PC-3 (cell line): ENCODE measurements at regions not wholly inside any gene's neighbourhood (a gene's known extent, or its start where the extent isn't known, plus 50 kb on each side); places are given as distances from the start of the nearest gene placed in this dataset.

Experiments
- ATAC-seq: fragments of 200-7000 bp; cut with Tn5 transposase; 2 replicates; pipeline ENCODE4 v1.9.1; 2020; ENCODE audit warnings: mild to moderate bottlenecking, moderate library complexity
- BruUV-seq: library from RNA; stranded (reverse); fragments of 400-500 nt; replicated peaks from 2 replicates; lab custom pipeline; 2021; lab: Mats Ljungman, UMichigan
- CTCF ChIA-PET: fragments of 300-600 bp; sonication (Branson Sonifier 250); formaldehyde crosslinking; loops from one replicate; lab custom pipeline; 2022; ENCODE audit warnings: antibody characterized with exemption; lab: Charles Lee
- POLR2A ChIA-PET: fragments of 300-600 bp; sonication (Branson Sonifier 250); formaldehyde crosslinking; loops from one replicate; lab custom pipeline; 2022; ENCODE audit warnings: antibody characterized with exemption; ENCODE audit not compliant: unreplicated experiment; lab: Charles Lee
- DNase-seq: peaks from one replicate; pipeline ENCODE4 v3.0.0-alpha.2; 2015
- H2AFZ ChIP-seq: fragments of 300-600 bp; sonication (generic); 2 replicates; pipeline ENCODE4 v1.6.0; 2016; ENCODE audit warnings: antibody characterized with exemption, low read length
- H3F3A ChIP-seq: fragments of 300-600 bp; sonication (generic); one replicate; pipeline ENCODE4 v1.6.0; 2017; ENCODE audit warnings: antibody characterized with exemption, low read length, control low read depth, mild to moderate bottlenecking; ENCODE audit not compliant: unreplicated experiment
- H3K27ac ChIP-seq: fragments of 300-600 bp; sonication (generic); 2 replicates; pipeline ENCODE4 v1.5.1; 2016; ENCODE audit warnings: mild to moderate bottlenecking, low read length
- H3K27me3 ChIP-seq: fragments of 300-600 bp; sonication (generic); 2 replicates; pipeline ENCODE4 v1.6.1; 2016; ENCODE audit warnings: low read length, mixed read lengths
- H3K36me3 ChIP-seq: fragments of 300-600 bp; sonication (generic); 2 replicates; pipeline ENCODE4 v1.6.1; 2016; ENCODE audit warnings: low read depth, mixed run types, low read length, mixed read lengths
- H3K4me1 ChIP-seq: fragments of 300-600 bp; sonication (generic); 2 replicates; pipeline ENCODE4 v1.5.1; 2016; ENCODE audit warnings: low read length; ENCODE audit not compliant: insufficient read depth
- H3K4me2 ChIP-seq: fragments of 300-600 bp; sonication (generic); 2 replicates; pipeline ENCODE4 v1.6.0; 2016; ENCODE audit warnings: low read length
- H3K4me3 ChIP-seq: fragments of 300-600 bp; sonication (generic); 2 replicates; pipeline ENCODE4 v1.5.1; 2016; ENCODE audit warnings: mild to moderate bottlenecking, low read length, mixed read lengths
- H3K79me2 ChIP-seq: fragments of 300-600 bp; sonication (generic); 2 replicates; pipeline ENCODE4 v1.6.1; 2017; ENCODE audit warnings: low read length, mixed read lengths
- H3K9ac ChIP-seq: fragments of 300-600 bp; sonication (generic); 2 replicates; pipeline ENCODE4 v1.6.0; 2016; ENCODE audit warnings: mild to moderate bottlenecking, low read length
- H3K9me2 ChIP-seq: fragments of 300-600 bp; sonication (generic); replicated peaks from 2 replicates; pipeline ENCODE4 v1.6.1; 2016; ENCODE audit warnings: mixed run types, low read length, mixed read lengths
- H3K9me3 ChIP-seq: fragments of 300-600 bp; sonication (generic); 2 replicates; pipeline ENCODE4 v1.6.1; 2016; ENCODE audit warnings: low read length, mixed read lengths
- H4K20me1 ChIP-seq: fragments of 300-600 bp; sonication (generic); 2 replicates; pipeline ENCODE4 v1.6.1; 2016; ENCODE audit warnings: low read length, mixed read lengths
- EZH2 ChIP-seq: fragments of 300-600 bp; sonication (generic); IDR thresholded peaks from one replicate; pipeline ENCODE4 v1.6.1; 2017; ENCODE audit warnings: antibody characterized with exemption, mild to moderate bottlenecking, low read length; ENCODE audit not compliant: unreplicated experiment
- EZH2phosphoT487 ChIP-seq: fragments of 300-600 bp; sonication (generic); IDR thresholded peaks from 2 replicates; pipeline ENCODE4 v1.6.1; 2018; ENCODE audit warnings: mild to moderate bottlenecking, antibody characterized with exemption, low read length, borderline replicate concordance
- intact Hi-C: fragments of 100-400 bp; cut with micrococcal nuclease; formaldehyde crosslinking; loops from 2 replicates; pipeline ENCODE4 v1.9.0; 2023
- TF ChIP-seq, protein P1 (sequence below): fragments of 300-600 bp; sonication (generic); conservative IDR thresholded peaks from 2 replicates; pipeline ENCODE4 v1.5.1; 2017; ENCODE audit warnings: antibody characterized with exemption, low read depth, mild to moderate bottlenecking, low read length

DNA sequence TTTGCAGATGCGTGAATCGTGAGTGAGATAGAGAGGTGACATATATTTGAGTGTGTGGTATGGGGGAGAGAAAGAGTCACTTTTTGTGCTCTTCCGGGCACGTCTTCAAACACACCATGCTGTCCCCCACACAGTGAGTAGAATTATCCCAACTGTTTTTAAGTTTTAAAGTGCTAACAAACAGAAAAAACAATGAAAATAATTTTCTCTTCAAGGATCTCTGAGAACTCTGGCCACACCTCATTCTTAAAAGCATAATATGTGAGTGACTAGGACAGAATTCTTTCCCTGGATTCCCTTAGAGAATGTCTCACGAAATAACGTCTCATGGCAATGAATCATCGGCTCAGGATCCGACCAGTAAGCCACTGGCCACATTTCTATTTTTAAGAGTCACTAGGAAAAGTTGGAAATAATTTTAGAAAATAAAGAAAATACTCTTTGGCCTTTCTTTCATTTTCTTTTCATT lies 235.7 kb upstream of the ZNF217 start:
- H3K27ac ChIP-seq: peak overlapping the region; percentile 93
- H2AFZ ChIP-seq: peak overlapping the region; percentile 12; the same call in 1 of the 2 replicates
- no peaks in the 10 kb centered on the region for H3K36me3 ChIP-seq
- H3K4me3 ChIP-seq: peak overlapping the region; percentile 61
- peaks cover 54% of the 10 kb centered on the region for H3K4me1 ChIP-seq
- ATAC-seq: peak; percentile 74
- H3K9me2 ChIP-seq: no peaks in the 10 kb centered on the region
- no peaks in the 10 kb centered on the region for H4K20me1 ChIP-seq
- peaks cover 12% of the 10 kb centered on the region for H3F3A ChIP-seq
- no peaks in the 10 kb centered on the region for H3K79me2 ChIP-seq
- DNase-seq: peak; percentile 99
- no TSS peak for BruUV-seq
- intact Hi-C loops: loop anchor here (1.0 to 10.0 kb wide), 4 partner anchors 37 to 236 kb away; no protein-coding TSS in a partner anchor
- H3K9me3 ChIP-seq: no peaks in the 10 kb centered on the region
- CTCF ChIA-PET: interaction anchor here (0.6 to 0.7 kb wide), 2 partner anchors 233 to 270 kb away, joined by 3 to 4 read pairs; no protein-coding TSS in a partner anchor
- peak overlapping the region; percentile 86 for H3K4me2 ChIP-seq
- POLR2A ChIA-PET: interaction anchor here (0.7 to 1.8 kb wide), 5 partner anchors 43 to 249 kb away, joined by 3 to 11 read pairs (median 8); partner anchors contain the start of gene ZNF217
- TF ChIP-seq EZH2phosphoT487: no peak
- TF ChIP-seq, protein P1, sequence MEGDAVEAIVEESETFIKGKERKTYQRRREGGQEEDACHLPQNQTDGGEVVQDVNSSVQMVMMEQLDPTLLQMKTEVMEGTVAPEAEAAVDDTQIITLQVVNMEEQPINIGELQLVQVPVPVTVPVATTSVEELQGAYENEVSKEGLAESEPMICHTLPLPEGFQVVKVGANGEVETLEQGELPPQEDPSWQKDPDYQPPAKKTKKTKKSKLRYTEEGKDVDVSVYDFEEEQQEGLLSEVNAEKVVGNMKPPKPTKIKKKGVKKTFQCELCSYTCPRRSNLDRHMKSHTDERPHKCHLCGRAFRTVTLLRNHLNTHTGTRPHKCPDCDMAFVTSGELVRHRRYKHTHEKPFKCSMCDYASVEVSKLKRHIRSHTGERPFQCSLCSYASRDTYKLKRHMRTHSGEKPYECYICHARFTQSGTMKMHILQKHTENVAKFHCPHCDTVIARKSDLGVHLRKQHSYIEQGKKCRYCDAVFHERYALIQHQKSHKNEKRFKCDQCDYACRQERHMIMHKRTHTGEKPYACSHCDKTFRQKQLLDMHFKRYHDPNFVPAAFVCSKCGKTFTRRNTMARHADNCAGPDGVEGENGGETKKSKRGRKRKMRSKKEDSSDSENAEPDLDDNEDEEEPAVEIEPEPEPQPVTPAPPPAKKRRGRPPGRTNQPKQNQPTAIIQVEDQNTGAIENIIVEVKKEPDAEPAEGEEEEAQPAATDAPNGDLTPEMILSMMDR: no peak
- TF ChIP-seq EZH2: no peak
- H3K27me3 ChIP-seq: no peaks in the 10 kb centered on the region
- peak overlapping the region; percentile 93 for H3K9ac ChIP-seq

DNA sequence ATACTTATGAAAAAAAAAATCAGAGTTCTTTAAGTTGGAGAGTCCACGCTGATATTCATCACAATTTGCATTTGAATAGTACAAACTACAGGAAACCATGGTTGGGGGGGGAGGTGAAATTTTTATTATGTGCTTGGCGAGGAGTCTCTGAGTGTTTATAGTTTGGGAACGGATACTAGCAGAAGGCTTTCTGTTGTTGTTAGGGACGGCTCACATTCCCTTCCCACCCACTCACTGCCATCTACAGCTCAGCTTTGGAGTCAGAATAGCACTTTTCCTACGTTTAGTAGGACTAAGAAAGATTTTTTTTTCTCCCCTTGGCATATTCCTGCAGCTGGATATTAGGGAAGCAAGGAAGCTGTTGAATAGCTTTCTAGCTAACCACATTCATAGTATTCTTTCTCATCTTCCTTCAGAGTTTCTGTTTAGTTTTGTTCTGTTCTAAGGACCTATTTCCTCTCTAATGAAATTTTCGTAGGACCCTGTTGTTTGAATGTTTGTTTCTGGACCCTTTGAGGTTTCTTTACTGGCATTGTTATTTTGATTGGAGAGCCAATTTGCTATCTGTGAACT lies 235.1 kb upstream of the ZNF217 start:
- POLR2A ChIA-PET: interaction anchor here (0.5 to 1.8 kb wide), 10 partner anchors 37 to 249 kb away, joined by 3 to 11 read pairs (median 5); partner anchors contain the start of gene ZNF217
- Histone ChIP-seq H3K27me3 (no peaks in the 10 kb centered on the region), H4K20me1 (no peaks in the 10 kb centered on the region), H3K79me2 (no peaks in the 10 kb centered on the region), H3F3A (peaks cover 12% of the 10 kb centered on the region), H3K9ac (peak overlapping the region; percentile 93), H3K9me3 (no peaks in the 10 kb centered on the region), H3K9me2 (no peaks in the 10 kb centered on the region), H3K4me3 (peak overlapping the region; percentile 61), H2AFZ (peak overlapping the region; percentile 0; the same call in 1 of the 2 replicates), H3K36me3 (no peaks in the 10 kb centered on the region), H3K27ac (peak overlapping the region; percentile 93), H3K4me1 (peaks cover 49% of the 10 kb centered on the region), H3K4me2 (peak overlapping the region; percentile 86)
- CTCF ChIA-PET: interaction anchor here (0.6 to 0.7 kb wide), 2 partner anchors 232 to 271 kb away, joined by 3 to 4 read pairs; no protein-coding TSS in a partner anchor
- TF ChIP-seq, protein P1: peak; percentile 62
- TF ChIP-seq EZH2phosphoT487: no peak
- DNase-seq: peak; percentile 93
- intact Hi-C loops: loop anchor here (1.0 to 10.0 kb wide), 13 partner anchors 22 to 249 kb away; no protein-coding TSS in a partner anchor
- TSS peak; percentile 74 for BruUV-seq
- peak; percentile 77 for ATAC-seq
